NCI-H187 treated with DMSO at 0.1 percent for 48 hours (cell line): ENCODE measurements at regions not wholly inside any gene's neighbourhood (a gene's known extent, or its start where the extent isn't known, plus 50 kb on each side); places are given as distances from the start of the nearest gene placed in this dataset.

ENCODE experiments used
- DNase-seq: peaks from one replicate; lab custom pipeline; 2025; lab: John Stamatoyannopoulos, UW

DNA sequence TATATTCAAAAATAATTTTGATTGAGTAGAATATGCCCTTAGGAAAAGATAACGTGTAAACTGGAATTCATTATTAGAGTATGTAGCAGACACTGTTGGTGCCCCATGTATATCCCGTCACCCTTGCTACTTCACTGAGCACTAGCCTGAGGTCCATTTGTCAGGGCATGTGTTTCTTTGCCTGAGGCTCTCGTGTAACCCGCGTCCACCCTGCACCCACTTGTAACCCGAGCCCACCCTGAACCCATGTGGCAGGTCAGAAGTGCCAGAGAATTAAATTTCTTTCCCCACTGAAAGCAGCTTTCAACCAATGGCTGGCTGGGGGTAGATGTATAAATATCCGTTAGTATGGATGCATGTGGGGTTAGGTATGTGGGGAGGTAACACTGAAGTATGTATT lies 474.2 kb upstream of the ZNF385D start:
- no peak for DNase-seq

DNA sequence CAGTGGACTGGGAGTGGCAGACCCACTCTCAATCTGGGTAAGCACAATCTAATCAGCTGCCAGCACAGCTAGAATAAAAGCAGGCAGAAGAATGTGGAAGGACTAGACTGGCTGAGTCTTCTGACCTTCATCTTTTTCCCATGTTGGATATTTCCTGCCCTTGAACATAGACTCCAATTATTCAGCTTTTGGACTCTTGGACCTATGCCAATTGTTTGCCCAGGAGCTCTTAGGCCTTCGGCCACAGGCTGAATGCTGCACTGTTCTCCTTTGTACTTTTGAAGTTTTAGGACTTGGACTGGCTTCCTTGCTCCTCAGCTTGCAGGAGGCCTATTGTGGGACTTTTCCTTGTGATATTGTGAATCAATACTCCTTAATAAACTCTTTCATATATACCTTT lies 477.7 kb upstream of the ZNF385D start:
- DNase-seq, result no peak

DNA sequence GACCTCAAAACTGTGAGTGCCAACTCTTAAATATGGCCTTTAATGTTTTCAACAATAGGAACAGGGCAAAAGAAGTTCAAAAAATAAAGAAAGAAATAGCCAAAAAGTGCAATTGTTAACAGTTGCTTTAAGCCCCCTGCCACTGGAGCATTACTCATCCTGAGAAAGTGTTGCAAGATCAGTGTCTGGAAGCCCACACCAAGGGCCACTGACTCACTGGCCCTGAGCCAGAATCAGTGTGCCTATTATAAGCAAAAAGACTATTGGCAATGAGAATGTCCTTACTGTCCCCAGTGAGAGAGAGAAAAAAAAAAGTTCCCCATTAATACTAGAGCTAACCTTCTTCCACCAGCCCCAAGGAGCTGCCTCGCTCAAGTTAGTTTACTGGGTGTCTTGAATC lies 480.1 kb upstream of the ZNF385D start:
- no peak for DNase-seq

DNA sequence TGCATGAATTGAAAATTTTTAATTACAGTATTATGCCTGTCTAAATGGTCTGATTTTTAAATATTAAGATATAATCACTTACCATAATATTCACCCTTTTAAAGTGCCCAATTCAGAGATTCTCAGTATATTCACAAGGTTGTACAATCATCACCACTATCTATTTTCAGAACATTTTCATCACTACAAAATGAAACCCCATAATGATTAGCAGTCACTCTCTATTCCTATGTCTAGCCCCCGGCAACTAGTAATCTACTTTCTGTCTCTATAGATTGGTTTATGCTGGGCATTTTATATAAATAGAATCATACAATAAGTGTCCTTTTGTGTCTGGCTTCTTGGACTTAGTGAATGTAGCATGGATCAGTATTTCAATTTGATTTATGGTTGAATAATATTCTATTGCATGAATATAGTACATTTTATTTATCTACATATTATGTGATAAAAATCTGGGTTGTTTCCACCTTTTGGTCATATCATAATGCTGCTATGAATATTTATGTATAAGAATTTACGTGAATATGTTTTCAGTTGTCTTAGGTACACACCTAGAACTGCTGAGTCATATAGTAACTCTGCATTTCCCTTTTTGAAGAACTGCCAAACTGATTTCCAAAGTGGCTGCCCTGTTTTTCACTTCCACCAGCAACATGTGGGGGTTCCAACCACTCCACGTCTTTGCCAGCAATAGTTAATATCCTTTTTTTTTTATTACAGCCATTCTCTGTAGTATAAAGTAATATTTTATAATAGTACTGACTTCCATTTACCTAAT lies 485.7 kb upstream of the ZNF385D start:
- DNase-seq, result no peak

DNA sequence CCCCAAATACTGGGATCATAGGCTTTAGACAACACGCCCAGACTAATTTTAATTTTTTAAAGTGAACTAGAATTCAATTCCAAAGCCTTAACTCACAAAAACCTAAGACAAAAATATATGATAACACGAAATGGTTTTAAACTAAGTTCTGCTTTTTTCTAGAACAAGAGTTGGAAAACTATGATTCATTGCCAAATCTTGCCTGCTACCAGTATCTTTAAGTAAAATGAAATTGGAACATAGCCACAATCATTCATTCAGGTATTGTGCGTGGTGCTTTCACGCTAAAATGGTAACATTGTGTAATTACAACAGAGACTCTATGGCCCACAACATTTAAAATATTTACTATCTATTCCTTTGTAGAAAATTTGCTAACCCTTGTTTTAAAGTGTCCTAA lies 488.0 kb upstream of the ZNF385D start:
- DNase-seq, result no peak

DNA sequence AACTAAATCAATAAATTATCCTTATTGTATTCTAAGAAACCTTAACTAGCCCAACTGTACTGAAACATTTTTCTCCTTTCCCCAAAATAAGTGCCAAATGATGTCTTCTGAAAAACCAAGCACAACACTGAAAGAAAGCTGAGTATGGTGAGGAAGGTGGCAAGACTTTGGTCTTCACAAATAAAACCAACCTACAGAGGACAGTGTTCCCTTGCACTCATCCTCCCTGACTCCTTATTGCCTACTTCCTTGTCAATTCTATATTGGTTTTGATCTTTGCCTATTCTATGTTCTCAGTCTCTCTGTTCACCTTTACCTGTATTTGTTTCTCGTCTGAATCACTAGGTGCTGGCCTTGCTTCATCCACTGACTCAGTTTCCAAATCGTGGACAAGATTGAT lies 490.1 kb upstream of the ZNF385D start:
- no peak for DNase-seq

DNA sequence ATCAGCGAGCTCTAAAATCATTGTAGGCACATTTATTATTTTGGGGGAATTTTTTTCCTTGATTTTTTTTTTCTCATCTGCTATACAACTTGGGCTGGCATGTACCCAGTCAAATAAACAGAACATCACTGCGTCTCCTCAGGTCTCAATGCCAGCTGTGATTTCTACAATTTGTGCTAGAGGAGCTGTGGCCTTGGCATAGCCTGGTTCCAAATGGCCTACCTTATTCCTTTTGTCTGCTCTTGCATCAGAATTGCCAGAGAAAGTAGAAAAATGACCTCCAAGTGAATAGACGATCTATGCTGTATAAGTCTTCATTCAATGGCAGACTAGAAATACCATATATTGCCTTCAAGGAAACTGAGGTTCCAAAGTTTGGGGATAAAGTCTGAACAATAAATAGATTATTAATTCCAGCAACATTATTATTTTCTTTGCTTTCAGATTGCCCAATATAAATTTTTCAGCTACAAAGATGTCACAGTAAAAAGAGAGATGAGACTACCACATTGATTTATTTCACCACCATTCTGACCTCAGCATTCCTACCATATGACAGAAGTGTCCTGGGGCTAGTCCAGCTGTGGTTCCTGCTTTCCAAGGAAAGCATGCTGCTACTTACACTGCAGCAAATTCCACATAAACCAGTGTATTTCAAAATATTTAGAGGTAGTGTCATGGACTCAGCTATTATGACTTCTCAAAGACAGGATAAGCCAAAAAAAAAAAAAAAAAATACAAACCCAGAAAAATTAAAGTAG lies 493.9 kb upstream of the ZNF385D start:
- DNase-seq, result no peak

DNA sequence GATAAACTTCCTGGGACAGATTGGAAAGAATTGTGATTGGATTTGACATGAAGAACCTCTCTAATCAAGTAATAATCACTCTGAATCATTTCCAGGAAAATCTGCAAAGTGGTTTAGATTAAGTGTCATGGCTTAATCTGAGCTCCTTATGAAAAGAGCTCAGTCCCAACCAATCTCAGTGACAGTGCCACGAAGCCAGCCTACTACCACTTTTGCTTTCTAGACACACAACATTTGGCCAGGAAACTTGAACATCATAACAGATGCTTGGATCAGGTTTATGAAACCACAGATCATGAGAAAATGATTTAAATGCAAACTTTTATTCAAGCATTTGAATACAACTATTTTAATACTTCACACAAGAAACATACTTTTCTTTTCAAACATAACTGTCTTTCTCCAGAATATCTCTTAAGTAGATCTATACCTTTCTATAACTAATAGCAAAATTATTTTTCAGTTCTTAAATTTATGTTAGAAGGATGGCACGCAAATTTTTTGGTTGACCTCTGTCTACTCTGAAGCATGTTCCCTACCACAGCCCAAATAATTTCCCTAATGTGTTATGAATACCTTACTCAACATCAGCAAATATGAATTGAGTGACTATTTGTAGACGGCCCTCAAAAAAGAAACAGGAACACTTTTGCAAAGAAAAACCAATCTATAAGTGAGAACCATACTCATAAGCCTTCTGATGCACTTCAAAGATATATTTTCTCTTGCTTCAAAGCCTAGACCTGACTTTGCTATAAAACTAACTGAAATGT lies 495.0 kb upstream of the ZNF385D start:
- DNase-seq, result no peak

DNA sequence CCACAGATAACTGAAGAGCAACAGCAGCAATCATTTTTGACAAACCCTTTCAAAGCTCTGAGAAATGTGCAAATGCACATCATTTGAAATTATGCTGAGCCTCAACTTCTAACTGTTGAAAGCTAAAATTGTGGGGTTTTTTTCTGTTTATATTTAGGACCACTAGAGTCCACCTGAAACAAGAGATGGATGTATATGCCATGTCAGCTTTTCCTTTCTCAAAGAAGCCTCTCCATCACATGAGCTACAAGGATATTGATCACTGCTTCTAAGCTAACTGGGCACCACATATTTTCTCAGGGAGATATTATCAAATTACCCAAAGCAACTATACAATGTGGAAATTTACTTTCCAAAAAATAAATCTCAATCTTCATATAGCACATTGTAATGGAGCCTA lies 498.6 kb upstream of the ZNF385D start:
- no peak for DNase-seq

DNA sequence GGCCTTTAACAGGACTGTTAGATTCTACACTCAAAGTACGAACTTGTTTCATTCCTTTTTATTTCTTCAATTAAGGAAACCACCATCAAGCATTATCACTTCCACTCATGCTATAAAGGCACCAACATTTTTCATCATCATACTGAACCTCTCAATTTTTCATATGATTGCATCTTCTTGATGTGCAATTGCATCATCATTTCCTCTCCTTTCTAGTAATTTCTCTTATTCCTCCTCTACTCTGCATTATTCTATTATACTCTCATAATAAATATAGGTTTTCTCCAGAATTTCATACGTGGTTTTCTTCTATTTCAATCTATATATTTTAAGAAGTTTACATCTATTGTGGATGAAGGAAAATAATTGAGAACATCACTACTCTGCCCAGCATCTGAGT lies 506.2 kb upstream of the ZNF385D start:
- DNase-seq, result no peak

DNA sequence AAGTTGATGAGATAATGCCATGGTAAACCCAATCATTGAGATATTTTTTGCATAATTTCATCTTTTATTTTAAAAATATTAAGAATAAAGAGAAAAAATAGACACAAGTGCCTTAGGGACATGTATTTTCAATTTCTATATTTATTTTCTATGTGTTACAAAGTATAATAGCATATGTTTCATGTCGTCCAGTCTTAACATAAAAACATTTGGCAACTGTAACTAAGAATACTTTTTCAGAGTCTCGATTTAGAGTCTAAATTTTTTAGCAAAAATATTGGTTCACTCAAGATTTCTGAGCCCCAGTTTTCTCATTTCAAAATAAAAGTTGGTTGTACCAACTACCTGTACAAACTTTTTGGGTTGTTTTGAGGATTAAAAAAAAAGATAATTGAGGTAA lies 511.4 kb upstream of the ZNF385D start:
- DNase-seq, result no peak

DNA sequence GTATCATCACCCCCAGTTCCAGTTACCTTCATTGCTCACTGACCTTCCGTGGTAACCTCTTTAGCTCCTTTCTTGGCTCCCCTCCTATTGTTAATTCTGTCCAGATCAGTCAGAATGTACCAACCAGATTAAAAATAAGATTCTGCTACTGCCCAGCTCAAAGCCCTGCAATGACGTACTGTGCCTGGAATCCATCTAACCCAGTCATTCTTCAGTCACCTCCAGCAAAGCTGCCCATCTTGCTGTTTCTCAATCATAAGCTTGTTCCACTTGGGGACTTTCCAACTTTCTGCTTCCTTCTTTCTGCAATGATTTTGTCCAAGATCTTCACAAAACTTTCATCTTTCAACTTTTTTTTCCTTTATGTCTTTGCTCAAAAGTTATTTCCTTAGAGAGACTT lies 512.0 kb upstream of the ZNF385D start:
- DNase-seq, result no peak

DNA sequence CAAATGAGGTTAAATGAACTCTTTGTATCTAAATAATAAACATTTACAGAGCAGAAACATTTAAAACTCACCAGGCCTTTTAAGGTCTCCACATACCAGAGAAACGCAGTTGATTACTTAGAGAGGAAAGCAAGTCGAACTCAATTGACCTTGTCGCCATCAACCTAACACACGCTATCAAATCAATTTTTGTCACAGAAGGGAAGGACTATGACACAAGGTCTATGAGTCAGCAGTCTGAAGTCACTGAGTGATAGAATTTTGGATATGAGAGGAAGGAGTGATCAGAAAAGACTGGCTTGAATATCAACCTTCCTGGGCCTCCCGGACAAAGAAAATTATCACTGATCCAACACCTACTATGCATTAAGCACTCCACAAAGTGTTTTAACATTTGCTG lies 514.4 kb upstream of the ZNF385D start:
- no peak for DNase-seq

DNA sequence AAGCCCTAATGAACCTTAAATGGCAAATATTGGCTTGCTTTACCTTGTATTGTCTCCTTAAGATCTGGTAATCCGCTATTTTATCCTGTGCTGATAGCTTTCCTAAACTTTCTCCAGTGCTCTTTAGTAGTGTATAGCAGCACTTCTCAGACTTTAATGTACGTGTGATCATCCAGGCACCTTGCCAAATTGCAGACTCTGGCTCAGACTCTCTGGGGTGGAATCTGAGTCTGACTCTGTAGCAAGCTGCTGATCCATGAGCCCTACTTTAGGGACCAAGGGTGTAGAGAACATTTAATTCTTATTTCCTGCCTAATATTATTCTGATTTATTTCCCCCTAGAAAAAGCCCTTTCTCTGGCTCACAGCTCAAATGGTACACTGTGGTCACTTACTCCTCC lies 518.8 kb upstream of the ZNF385D start:
- DNase-seq, result no peak

DNA sequence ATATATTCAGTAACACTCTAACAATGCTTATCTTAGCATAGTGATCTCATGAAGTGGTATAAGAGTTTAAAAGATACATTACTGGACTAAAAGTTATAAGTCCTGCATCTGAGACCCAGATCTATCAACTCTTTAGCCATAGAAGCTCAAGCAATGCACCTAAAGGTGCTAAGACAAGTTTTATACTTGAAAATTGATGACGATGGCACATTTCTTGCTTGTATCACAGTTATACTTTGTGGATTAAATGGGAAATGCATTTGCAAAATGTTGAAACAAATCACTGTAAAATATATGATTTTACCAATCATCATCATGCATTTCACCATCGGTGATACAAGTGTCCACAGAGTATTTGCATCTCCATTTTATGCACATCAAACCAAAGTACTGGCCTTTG lies 525.3 kb upstream of the ZNF385D start:
- DNase-seq, result no peak

DNA sequence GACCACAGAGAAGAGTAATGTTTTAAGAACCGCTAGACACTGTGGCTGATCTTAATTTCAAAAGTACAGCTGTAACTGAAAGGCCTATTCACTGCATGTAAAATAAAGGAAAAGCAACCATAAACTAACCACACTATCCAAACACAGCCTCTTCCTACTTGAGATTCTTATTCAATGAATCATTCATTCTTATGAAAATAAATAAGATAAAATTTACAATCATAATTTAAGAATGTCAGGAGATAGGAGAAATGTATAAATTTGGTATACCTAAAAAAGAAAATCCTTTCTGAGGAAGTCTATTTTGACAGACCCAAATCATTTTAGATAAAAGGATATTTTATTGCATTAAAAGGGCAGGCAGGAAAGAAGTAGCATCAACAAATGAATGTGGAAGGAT lies 533.5 kb upstream of the ZNF385D start:
- no peak for DNase-seq

DNA sequence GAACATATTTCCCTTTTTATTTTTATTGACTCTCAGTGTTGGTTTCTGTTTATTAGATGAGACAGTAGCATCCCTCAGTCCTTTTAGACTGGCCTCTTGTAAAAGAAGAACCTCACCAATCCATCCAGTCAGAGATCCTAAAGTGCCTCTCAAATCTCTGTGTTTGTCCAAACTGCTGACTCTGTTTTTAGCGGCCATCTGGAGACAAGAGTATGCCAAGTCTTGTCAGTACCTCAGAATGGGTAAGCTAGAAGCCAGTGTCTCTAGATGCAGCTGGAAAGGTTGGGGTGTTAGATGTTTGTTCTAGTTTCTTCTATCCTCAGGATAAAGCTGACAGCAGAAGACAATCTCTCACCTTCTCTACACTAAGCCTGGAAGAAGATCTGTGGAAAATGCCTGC lies 537.7 kb upstream of the ZNF385D start:
- no peak for DNase-seq

DNA sequence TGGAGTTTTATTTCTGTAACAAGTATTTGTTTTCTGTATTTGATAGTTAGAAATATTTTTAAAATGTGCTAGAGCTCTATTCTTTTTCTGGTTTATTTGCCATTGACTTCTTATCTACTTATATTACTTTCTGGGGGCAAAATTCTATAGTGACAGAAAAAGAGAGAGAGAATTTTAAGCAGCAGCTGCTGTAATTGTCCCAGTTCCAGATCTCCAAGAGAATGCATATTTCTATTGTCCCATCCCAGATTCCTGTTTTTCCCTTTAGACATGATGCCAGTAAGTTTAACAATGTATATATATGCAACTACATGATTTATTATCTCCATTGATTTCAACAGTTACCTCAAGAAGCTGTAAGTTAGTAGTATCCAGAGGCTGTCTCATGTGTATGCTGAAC lies 541.7 kb upstream of the ZNF385D start:
- DNase-seq, result no peak

DNA sequence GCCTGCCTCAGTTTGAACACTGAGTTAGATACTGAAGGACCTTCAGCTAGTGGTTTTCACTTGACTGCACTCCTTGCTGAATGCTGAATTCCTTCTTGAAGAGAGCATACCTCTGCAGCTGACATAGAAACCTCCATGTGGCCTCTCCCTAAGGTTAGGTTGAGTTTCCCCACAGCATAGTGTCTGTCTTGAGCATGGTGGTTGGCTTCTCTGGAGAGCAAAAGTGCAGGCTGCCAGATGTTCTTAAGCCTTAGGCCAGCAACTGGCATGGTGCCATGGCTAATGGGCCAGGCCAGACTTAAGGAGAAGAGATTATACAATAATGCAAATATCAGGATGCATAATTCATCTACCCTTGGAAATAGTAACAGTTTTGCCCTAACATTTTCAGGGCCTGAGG lies 545.6 kb upstream of the ZNF385D start:
- DNase-seq, result no peak

DNA sequence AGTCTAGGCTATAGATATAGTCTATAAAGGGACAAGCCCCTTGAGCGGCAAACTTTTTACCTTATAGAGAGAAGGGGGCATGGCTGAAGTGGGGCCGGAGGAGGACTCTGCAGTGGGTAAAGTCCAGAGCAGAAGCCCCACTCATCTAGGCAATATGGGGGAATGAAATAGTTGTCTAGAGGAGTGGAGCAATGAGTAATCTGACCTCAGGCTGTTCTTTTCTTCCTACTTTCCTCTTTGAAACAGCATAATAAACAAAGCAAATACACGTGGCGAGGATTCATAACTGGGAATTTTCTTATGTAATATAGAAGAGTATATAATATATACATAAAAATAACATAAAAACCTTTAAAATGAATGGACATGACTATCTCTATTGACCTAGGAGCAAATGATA lies 546.4 kb upstream of the ZNF385D start:
- no peak for DNase-seq

DNA sequence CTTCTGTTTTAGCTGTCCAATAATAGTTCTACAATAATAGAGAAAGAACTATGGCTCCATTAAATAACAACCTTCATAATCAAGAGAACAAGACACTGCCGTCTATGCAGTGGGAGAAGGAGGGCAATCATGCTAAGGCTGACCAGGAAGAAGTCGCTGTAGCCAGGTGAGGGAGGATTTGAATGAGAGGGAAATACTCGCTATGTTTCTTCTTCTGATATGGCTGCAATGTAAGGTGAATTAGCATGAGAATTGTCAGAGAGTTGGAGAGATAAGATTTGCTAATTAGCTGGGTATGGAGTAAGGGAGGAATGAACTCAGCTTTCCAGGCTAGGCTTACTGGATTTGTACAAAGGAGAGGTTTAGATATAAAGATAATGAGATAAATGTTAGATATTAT lies 555.4 kb upstream of the ZNF385D start:
- no peak for DNase-seq

DNA sequence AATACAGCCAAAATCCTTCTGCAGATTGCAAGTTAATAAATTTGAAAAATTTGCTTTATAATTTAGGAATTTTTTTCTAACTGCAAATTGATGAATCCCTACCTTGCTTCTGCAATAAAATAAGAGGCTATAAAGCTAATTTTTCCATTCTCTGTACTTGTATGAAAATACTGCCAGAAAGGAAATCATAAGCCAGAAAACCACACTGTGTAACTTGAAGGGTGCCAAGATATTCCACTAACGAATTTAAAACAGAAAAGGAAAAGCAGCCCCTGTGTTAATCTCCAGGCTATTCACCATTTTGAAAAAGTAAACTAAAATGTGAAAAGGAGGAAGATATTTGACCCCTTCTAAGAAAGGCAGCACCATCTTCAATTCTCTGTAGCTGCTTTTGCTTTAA lies 557.9 kb upstream of the ZNF385D start:
- no peak for DNase-seq

DNA sequence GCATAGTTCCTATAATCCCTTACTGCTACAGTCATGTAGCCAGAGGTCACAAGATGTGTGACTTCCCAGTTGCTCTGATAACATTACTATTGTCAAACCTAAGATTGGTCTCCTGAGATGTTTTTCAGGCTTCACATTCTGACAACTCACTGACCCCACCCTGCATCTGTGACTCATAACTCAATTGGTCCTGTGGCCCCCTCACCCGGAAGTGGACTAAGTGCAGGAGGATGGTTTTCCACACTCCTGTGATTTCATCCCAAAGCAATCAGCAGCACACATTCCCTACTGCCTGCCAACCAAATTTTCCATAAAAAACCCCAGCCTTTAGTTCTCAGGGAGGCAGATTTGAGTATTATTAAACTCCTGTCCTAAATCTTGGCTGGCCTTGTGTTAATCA lies 564.9 kb upstream of the ZNF385D start:
- DNase-seq, result no peak
